Activated T-helper 17 cell treated with anti-CD3 and anti-CD28 coated beads, Interleukin-2, amount 50 U/mL, for 72 hours (primary cell): ENCODE measurements at regions not wholly inside any gene's neighbourhood (a gene's known extent, or its start where the extent isn't known, plus 50 kb on each side); places are given as distances from the start of the nearest gene placed in this dataset.

Source experiments
- ATAC-seq: fragments of 150-1000 bp; cut with Tn5 transposase; replicated peaks from 2 replicates; pipeline ENCODE4 v1.10.0; 2021; ENCODE audit warnings: mild to moderate bottlenecking, moderate library complexity
- H3K27ac Mint-ChIP-seq: one replicate; pipeline ENCODE4 v1.8.0; 2022; ENCODE audit warnings: mixed read lengths
- H3K27me3 Mint-ChIP-seq: one replicate; pipeline ENCODE4 v1.8.0; 2022; ENCODE audit warnings: mixed read lengths
- H3K36me3 Mint-ChIP-seq: one replicate; pipeline ENCODE4 v1.8.0; 2022; ENCODE audit warnings: low read depth, mild to moderate bottlenecking, mixed read lengths
- H3K4me1 Mint-ChIP-seq: one replicate; pipeline ENCODE4 v1.8.0; 2022; ENCODE audit warnings: mixed read lengths
- H3K4me3 Mint-ChIP-seq: one replicate; pipeline ENCODE4 v1.8.0; 2022; ENCODE audit warnings: mild to moderate bottlenecking, mixed read lengths
- H3K9me3 Mint-ChIP-seq: one replicate; pipeline ENCODE4 v1.8.0; 2022; ENCODE audit warnings: mixed read lengths

DNA sequence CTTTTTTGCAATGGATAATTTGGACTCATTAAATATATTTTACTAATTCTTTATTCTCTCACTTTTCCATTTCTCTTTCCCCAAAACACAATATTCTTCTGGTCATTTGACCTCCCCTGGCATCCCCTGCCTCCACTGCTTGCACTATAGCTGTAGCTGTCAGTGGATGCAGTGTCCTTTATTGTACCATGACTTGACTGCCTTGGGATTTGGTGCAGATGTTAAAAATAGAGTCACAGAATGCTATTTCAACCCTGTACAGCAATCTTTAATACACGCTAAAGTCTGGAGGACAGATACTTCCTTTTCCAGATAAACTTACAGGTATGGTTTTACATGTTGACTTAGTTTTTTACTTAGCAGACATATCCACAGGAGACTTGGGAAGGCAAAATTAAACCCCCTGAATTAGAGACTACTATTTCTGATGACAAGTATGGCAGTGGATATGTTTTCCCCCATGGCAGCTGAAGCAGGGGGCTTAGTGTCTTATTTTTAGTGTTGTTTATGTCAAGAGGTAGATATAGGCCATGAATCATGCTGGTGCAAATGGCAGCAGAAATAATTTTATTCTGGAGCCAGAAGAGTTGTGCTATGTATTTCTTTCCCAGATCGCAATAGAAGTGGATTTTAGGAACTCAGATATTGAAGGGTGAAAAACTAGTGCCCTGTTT lies 461.4 kb downstream of the NAF1 start:
- H3K4me3 Mint-ChIP-seq = no peak overlapping the region
- H3K36me3 Mint-ChIP-seq = no peaks in the 10 kb centered on the region
- no peaks in the 10 kb centered on the region for H3K4me1 Mint-ChIP-seq
- H3K9me3 Mint-ChIP-seq = peaks cover 4% of the 10 kb centered on the region
- no peak overlapping the region for H3K27ac Mint-ChIP-seq
- no peaks in the 10 kb centered on the region for H3K27me3 Mint-ChIP-seq
- no peak for ATAC-seq

DNA sequence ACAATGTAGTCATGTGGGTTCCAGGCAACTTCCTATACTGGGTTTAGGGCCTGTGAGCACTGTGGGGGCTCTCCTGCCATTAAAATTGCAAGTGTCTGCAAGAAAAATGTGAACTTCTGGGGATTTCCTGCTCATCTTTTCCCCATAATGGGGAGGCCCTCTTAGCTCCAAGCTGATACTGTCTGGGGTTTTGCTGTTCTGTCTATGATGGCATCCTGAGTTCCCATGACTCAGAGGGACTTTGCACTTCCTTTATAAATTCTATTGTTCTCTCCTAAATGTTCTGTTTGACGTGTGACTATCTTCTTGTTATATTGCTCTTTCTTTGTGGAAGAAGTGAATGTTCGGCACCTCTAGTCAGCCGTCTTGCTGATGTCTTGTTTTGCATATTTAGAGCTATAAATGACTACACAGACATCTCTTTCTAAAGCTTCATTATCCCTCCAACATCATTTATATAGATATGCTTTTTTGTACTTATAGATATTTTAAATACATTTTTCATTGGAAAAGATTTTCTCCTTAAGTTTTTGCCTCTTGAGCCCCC lies 465.8 kb downstream of the NAF1 start:
- no peaks in the 10 kb centered on the region for H3K27me3 Mint-ChIP-seq
- no peaks in the 10 kb centered on the region for H3K4me1 Mint-ChIP-seq
- H3K27ac Mint-ChIP-seq = no peak overlapping the region
- H3K36me3 Mint-ChIP-seq = no peaks in the 10 kb centered on the region
- ATAC-seq = no peak
- peaks cover 4% of the 10 kb centered on the region for H3K9me3 Mint-ChIP-seq
- no peak overlapping the region for H3K4me3 Mint-ChIP-seq

DNA sequence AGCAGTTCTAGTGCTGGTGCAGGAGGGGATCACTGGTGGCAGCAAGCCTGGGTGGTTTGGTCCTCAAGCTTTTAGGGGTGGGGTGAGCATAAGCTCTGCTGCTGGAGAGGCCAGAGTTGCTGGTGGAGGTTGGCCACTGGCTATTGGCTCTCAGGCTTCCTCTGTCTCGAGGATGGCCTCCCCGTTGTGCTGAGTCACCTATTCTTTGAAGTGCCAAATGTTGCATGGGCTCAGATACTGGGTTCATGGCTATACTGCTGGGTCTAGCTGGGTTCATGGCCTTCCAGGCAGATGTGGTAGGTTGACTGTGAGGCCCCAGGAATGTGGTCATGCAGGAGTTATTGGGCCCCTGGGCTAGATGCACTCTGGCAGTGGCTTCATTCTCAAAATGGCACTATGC lies 466.3 kb downstream of the NAF1 start:
- Mint-ChIP-seq H3K36me3 (no peaks in the 10 kb centered on the region), H3K4me3 (no peak overlapping the region), H3K27ac (no peak overlapping the region), H3K27me3 (no peaks in the 10 kb centered on the region), H3K9me3 (peaks cover 4% of the 10 kb centered on the region), H3K4me1 (no peaks in the 10 kb centered on the region)
- no peak for ATAC-seq

DNA sequence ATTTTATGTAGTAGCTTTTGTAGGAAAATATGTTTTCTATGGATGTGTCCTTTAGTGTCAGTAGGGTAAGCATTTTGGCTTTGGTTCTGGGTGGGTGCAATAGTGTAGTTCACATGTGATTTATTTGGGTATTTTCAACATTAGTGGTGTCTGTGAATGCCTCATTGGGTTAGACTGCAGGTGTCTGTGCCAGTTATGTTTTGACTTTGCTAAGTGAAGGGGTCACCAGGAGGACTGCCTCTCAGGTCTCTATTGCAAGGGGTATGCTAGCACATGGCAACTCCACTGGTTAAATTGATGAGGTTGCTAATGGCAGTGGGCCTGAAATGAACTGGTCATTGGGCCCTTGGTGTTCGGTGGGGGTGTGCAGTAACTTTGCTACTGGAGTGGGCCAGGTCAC lies 467.1 kb downstream of the NAF1 start:
- no peaks in the 10 kb centered on the region for H3K27me3 Mint-ChIP-seq
- H3K4me3 Mint-ChIP-seq = no peak overlapping the region
- H3K4me1 Mint-ChIP-seq = no peaks in the 10 kb centered on the region
- peaks cover 6% of the 10 kb centered on the region for H3K9me3 Mint-ChIP-seq
- H3K36me3 Mint-ChIP-seq = no peaks in the 10 kb centered on the region
- no peak overlapping the region for H3K27ac Mint-ChIP-seq
- no peak for ATAC-seq

DNA sequence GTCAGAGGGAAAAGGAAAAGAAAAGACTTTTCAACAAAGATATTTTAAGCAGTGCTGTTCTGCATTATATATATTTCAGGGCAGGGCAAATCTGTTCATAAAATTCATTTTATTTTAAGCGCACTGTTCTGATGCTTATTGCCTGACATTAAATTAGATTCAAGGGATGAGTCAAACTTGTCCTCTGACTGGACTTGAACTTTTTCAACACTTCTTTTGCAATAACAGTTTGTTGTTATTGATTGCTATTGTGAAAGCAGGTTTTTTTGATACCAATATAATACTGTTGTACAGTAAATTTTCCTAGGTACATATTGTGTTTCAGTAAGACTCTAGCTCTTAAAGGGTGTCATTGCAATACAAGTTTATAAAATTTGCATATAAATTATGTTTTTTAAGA lies 481.3 kb downstream of the NAF1 start:
- Mint-ChIP-seq H3K9me3 (peaks cover 3% of the 10 kb centered on the region), H3K4me1 (no peaks in the 10 kb centered on the region), H3K36me3 (no peaks in the 10 kb centered on the region)

DNA sequence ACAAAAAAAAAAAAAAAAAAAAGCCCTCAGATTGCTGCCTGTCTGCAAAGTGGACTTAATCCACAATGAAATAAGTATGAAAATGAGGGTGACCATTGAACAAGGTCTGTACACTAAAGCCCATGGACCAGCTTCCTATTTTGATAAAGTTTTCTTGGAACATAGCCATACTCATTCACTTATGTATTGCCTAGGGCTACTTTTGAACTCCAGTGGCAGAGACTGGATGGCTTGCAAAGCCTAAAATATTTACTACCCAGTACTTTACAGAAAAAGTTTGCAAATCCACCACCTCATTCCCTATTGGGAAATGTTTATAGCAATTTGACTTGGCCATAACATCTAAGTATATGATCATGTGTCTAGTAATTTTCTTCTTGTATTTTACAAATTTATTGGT lies 481.7 kb downstream of the NAF1 start:
- Mint-ChIP-seq H3K4me1 (no peaks in the 10 kb centered on the region), H3K27me3 (no peaks in the 10 kb centered on the region), H3K4me3 (no peak overlapping the region), H3K27ac (no peak overlapping the region), H3K36me3 (no peaks in the 10 kb centered on the region), H3K9me3 (peaks cover 3% of the 10 kb centered on the region)
- no peak for ATAC-seq

More for the DNA sequence above, 481.3 kb downstream of the NAF1 start:
- no peak overlapping the region for H3K27ac Mint-ChIP-seq
- no peaks in the 10 kb centered on the region for H3K27me3 Mint-ChIP-seq
- ATAC-seq = no peak
- H3K4me3 Mint-ChIP-seq = no peak overlapping the region

DNA sequence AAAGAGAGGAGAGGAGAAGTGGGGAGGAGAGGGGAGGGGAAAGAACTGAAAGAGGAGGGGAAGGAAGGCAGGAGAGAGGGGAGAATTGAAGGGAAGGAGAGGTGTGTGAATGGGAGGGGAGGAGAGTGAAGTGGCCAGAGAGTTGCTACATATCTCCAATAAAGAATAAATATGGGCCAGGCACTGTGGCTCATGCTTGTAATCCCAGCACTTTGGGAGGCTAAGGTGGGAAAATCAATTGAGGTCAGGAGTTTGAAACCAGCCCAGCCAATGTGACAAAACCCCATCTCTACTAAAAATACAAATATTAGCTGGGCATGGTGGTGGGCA lies 482.4 kb downstream of the NAF1 start:
- Mint-ChIP-seq H3K27ac (no peak overlapping the region), H3K36me3 (no peaks in the 10 kb centered on the region), H3K4me1 (no peaks in the 10 kb centered on the region), H3K27me3 (no peaks in the 10 kb centered on the region), H3K9me3 (peaks cover 3% of the 10 kb centered on the region), H3K4me3 (no peak overlapping the region)
- no peak for ATAC-seq

DNA sequence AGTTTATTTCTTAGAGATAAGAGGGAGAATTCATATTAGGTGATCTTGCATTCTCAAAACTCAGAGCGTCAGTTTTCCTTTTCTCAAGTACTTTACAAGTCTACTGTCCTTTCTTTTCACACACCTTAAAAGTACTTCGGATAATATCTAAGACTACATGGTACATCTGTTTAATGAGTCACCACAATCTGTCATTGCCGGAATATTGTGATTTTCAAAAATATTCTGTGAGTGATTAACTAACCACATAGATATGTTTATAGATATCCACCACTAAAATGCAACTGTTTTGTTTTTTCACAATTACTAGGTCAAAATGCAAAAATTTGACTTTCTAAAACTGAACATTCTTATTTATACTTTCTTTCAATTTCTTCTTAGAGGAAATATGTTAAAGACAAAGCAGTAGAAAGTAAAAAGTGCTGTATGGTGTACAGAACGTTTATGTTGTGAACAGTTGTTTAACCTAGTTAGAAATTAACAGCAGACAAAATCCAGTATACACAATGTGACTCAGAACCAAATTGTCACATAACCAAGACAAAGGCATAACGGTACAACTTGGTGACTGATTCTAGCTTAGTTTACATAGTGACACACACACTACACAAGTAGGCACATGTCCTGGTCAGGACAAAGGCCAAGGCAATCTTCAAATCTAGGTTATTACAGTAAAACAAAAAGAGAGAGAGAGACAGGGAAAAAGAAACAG lies 482.9 kb downstream of the NAF1 start:
- Mint-ChIP-seq H3K9me3 (peaks cover 3% of the 10 kb centered on the region), H3K27ac (no peak overlapping the region), H3K27me3 (no peaks in the 10 kb centered on the region), H3K4me1 (no peaks in the 10 kb centered on the region), H3K36me3 (no peaks in the 10 kb centered on the region), H3K4me3 (no peak overlapping the region)
- ATAC-seq = no peak

DNA sequence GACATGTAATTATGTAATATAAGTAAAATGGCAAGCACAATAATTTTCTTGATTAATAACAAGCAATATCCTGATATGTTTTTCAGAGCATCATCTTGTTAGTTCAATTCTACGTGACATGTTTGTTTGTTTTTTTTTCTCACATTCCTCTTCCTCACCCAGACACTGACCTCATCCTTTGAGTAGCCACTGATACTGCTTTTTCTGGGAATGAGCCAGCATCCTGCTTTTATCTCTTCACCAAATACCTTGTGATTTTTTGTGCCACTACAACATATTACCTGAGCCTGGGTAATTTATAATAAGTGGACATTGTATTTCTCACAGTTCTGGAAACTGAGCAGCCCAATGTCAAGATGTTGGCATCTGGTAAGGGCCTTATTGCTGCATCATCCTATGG lies 484.0 kb downstream of the NAF1 start:
- no peaks in the 10 kb centered on the region for H3K27me3 Mint-ChIP-seq
- H3K4me1 Mint-ChIP-seq = no peaks in the 10 kb centered on the region
- ATAC-seq = no peak
- H3K4me3 Mint-ChIP-seq = no peak overlapping the region
- peaks cover 10% of the 10 kb centered on the region for H3K9me3 Mint-ChIP-seq
- H3K27ac Mint-ChIP-seq = no peak overlapping the region
- no peaks in the 10 kb centered on the region for H3K36me3 Mint-ChIP-seq

DNA sequence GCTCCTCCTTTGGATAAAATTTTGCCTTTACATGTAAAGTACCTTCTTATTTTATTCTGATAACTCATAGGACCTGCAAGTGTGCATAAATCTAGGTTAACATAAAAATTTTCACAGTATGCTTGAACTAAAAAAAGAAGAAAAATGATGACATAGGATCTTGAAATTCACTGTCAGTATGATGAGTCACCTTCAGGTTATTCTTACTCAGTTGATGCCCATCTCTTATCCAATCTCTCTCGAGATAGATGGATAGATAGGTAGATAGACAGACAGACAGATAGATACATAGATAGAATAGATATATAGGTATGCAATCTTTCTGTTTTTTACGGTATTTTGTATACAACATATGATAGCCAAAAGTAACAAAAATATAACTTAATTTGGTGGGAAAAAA lies 485.5 kb downstream of the NAF1 start:
- ATAC-seq = no peak
- Mint-ChIP-seq H3K36me3 (no peaks in the 10 kb centered on the region), H3K27me3 (no peaks in the 10 kb centered on the region), H3K4me1 (no peaks in the 10 kb centered on the region), H3K27ac (no peak overlapping the region), H3K9me3 (peaks cover 18% of the 10 kb centered on the region), H3K4me3 (no peak overlapping the region)

DNA sequence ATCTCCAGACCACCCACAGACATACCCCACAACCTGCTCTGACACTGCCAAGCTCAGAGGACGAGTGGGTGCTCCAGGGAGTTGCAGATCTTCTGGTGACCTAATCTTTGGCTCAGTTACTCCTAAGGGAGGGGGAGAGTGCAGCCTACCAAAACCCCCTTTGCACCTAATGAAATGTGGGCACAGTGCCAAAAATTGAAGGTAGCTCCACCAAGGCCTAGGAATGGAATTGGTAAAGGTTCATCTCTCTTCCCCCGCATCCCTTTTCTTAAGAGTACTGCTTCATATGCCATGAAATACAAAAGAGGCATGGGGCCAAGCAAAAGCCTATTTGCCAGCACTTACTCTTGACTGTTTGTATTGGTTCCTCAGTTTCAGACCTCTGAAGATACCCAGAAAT lies 491.0 kb downstream of the NAF1 start:
- Mint-ChIP-seq H3K36me3 (no peaks in the 10 kb centered on the region), H3K4me1 (no peaks in the 10 kb centered on the region), H3K4me3 (no peak overlapping the region), H3K9me3 (peaks cover 16% of the 10 kb centered on the region), H3K27ac (no peak overlapping the region), H3K27me3 (no peaks in the 10 kb centered on the region)
- no peak for ATAC-seq

DNA sequence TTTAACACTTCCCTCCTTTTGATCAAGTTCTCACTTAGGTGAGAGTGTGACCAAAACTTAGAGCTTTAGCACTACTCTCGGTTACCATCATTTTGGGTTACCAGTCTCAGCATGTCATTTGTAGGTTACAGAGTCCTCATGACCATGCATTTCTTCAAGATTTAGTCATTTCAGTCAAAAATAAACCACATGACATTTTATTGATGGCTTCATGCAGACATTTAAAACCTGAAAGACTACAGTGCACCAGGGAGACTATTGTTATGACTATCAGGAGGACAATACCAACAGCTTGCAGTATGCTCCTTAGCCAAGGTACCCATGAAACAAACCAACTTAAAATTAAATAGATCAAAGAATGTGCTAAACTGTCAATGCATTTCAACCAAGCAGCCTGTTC lies 498.1 kb upstream of the FSTL5 start:
- ATAC-seq = no peak
- Mint-ChIP-seq H3K36me3 (no peaks in the 10 kb centered on the region), H3K27me3 (no peaks in the 10 kb centered on the region), H3K4me1 (no peaks in the 10 kb centered on the region), H3K27ac (no peak overlapping the region), H3K4me3 (no peak overlapping the region), H3K9me3 (peaks cover 3% of the 10 kb centered on the region)

DNA sequence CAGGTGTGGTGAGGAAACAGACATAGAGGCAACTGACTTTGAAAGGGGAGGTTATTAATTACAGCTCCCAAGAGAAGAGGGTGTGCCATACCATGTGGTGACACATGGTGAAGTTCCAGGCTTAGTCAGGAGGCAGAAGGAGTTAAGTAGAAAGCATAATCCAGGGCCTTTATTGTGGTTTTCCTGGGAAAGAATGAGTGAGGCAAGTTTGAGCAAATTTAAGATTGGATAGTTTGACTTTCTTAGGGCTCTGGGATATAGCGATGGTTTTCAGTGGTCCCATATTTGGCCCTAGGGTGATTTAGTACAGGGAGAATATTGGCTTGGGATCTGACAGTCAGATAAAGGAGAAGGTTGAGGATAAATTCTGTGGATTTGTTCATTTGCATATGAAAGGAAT lies 495.9 kb upstream of the FSTL5 start:
- Mint-ChIP-seq H3K27ac (no peak overlapping the region), H3K4me3 (no peak overlapping the region), H3K4me1 (no peaks in the 10 kb centered on the region), H3K36me3 (no peaks in the 10 kb centered on the region), H3K27me3 (no peaks in the 10 kb centered on the region), H3K9me3 (peaks cover 3% of the 10 kb centered on the region)
- no peak for ATAC-seq

DNA sequence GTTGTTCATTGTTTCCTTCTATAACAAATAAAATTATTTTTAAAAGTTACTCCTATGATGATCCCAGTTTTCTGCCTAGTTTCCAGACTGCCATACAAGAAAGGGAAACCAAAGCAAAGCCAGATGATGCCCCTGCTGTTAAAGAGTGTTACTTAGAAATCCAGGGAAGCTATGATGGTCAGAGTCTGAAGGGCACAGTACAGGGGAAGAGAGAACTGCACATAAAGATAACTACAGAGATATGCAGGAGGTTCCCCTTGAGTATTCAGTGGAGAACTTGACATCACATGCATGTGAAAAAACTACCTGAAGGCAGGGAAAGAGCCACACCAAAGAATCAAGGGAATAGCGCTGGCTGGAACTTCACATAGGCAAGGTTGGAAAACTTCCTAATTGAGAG lies 494.2 kb upstream of the FSTL5 start:
- no peak for ATAC-seq
- H3K9me3 Mint-ChIP-seq = peaks cover 3% of the 10 kb centered on the region
- no peak overlapping the region for H3K4me3 Mint-ChIP-seq
- H3K36me3 Mint-ChIP-seq = no peaks in the 10 kb centered on the region
- H3K27ac Mint-ChIP-seq = no peak overlapping the region
- H3K27me3 Mint-ChIP-seq = no peaks in the 10 kb centered on the region
- H3K4me1 Mint-ChIP-seq = no peaks in the 10 kb centered on the region

DNA sequence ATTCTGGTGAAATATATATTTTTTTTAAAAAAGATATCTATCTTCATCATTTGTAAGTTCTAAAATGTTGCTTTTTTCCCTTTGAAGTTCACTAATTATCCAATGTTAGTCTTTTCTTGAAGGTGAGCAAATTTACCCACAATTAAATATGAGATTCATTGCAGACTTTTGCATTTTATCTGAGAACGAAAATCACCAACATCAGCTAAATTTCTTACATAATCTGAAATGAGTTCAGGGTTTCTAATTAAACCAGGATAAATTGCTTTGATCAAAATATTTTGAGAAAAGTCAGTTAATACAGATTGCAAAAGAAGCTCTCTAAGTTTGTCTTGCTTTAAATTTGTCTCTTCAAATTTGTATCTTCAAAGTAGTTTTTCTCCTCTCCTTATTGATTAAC lies 486.4 kb upstream of the FSTL5 start:
- Mint-ChIP-seq H3K4me3 (no peak overlapping the region), H3K4me1 (no peaks in the 10 kb centered on the region), H3K9me3 (no peaks in the 10 kb centered on the region), H3K27me3 (no peaks in the 10 kb centered on the region), H3K36me3 (no peaks in the 10 kb centered on the region), H3K27ac (no peak overlapping the region)
- ATAC-seq = no peak
